ENCODE measurements at regions not wholly inside any gene's neighbourhood (a gene's known extent, or its start where the extent isn't known, plus 50 kb on each side); places are given as distances from the start of the nearest gene placed in this dataset.

GRCh38 chr17:71625330-71625729, 495.5 kb upstream of the SOX9 start:
- Histone ChIP-seq H3K36me3 (ENCODE audit: control insufficient read depth in 2 of 2, extremely low read depth in 1 of 2, insufficient read depth in 2 of 2, low read length in 2 of 2) (no peaks in the 10 kb centered on the region), H3K4me1 (ENCODE audit: control insufficient read depth, extremely low read depth, insufficient read depth, low read length) (no peaks in the 10 kb centered on the region), H3K79me2 (ENCODE audit: control insufficient read depth, insufficient read depth, low read length) (no peaks in the 10 kb centered on the region), H3K4me3 (replicated peaks in 1 of 3; ENCODE audit: insufficient read depth in 1 of 3, low read depth in 1 of 3, low read length in 3 of 3) (no peak overlapping the region), H4K20me1 (replicated peaks; ENCODE audit: control insufficient read depth, extremely low read depth, insufficient read depth, low read length) (no peaks in the 10 kb centered on the region), H3K27me3 (ENCODE audit: control insufficient read depth in 2 of 2, insufficient read depth in 2 of 2, low read length in 2 of 2) (no peaks in the 10 kb centered on the region), H3K9me3 (replicated peaks; ENCODE audit: control insufficient read depth, insufficient read depth, low read length) (peaks cover 6% of the 10 kb centered on the region), H2AFZ (ENCODE audit: low read depth, low read length) (no peak overlapping the region), H3K9me1 (replicated peaks; ENCODE audit: control insufficient read depth, extremely low read depth, insufficient read depth, low read length) (no peaks in the 10 kb centered on the region), H3K4me2 (ENCODE audit: insufficient read depth, low read length) (no peak overlapping the region), H3K27ac (ENCODE audit: insufficient read depth, low read depth, low read length) (no peak overlapping the region), H3K9ac (replicated peaks; ENCODE audit: extremely low read depth, insufficient read depth, low read length) (no peak overlapping the region)
- dilution Hi-C loops (cut with MboI; ENCODE audit: extremely low pct_ligation_motif_present, low sequenced_read_pairs) = no loop called here
- TF ChIP-seq POLR2AphosphoS5 (IDR thresholded peaks at IDR 0.05; ENCODE audit: insufficient read depth, low read depth, low read length) = no peak
- no peak for TF ChIP-seq MYC (IDR thresholded peaks at IDR 0.05; ENCODE audit: low read depth, low read length)
- TF ChIP-seq GATA2 (IDR thresholded peaks at IDR 0.05; ENCODE audit: insufficient read depth, insufficient read length, low read depth, low read length) = no peak
- no peak for TF ChIP-seq CTCF (IDR thresholded peaks at IDR 0.05; ENCODE audit: extremely low read depth in 1 of 2, insufficient read depth in 1 of 2, low read depth in 1 of 2, low read length in 2 of 2)
- TF ChIP-seq JUN (IDR thresholded peaks at IDR 0.05; ENCODE audit: borderline replicate concordance, insufficient read depth, insufficient read length, low read depth) = no peak
- TF ChIP-seq EZH2 (IDR thresholded peaks at IDR 0.05; ENCODE audit: borderline replicate concordance, low read depth, low read length, severe bottlenecking) = no peak
- no peak for TF ChIP-seq MAX (IDR thresholded peaks at IDR 0.05; ENCODE audit: insufficient read depth, insufficient read length)
- TF ChIP-seq FOS (IDR thresholded peaks at IDR 0.05; ENCODE audit: borderline replicate concordance, insufficient read depth, low read length) = no peak
- TF ChIP-seq POLR2A (IDR thresholded peaks at IDR 0.05; ENCODE audit: low read depth, low read length) = no peak
- no peak for DNase-seq (ENCODE audit: low read depth, low spot score)
- ChIA-PET CTCF (no interaction called here), POLR2A (no interaction called here)
- intact Hi-C loops (cut with micrococcal nuclease) = no loop called here
- no peak for FAIRE-seq
- no TSS peak for BruUV-seq (replicated peaks)

Data from endothelial cell of umbilical vein (primary cell).